ENCODE measurements at regions not wholly inside any gene's neighbourhood (a gene's known extent, or its start where the extent isn't known, plus 50 kb on each side); places are given as distances from the start of the nearest gene placed in this dataset.

- TF ChIP-seq RBM17 (IDR thresholded peaks at IDR 0.05; ENCODE audit: borderline replicate concordance, low read depth, low read length) (no peak), BCLAF1 (IDR thresholded peaks at IDR 0.05; ENCODE audit: borderline replicate concordance in 1 of 2, control insufficient read depth in 1 of 2, low read depth in 2 of 2, low read length in 1 of 2) (no peak), ARHGAP35 (IDR thresholded peaks at IDR 0.05; ENCODE audit: partially characterized antibody) (no peak), PKNOX1 (IDR thresholded peaks at IDR 0.05) (no peak), SUPT5H (IDR thresholded peaks at IDR 0.05) (no peak), SMARCB1 (IDR thresholded peaks at IDR 0.05; ENCODE audit: insufficient read length, low read depth) (no peak), MCM2 (IDR thresholded peaks at IDR 0.05; ENCODE audit: low read depth) (no peak), POLR2AphosphoS2 (IDR thresholded peaks at IDR 0.05; ENCODE audit: low read length) (no peak), FOXK1 (CRISPR knock-in tag; IDR thresholded peaks at IDR 0.05; ENCODE audit: borderline replicate concordance) (no peak), LCOR (CRISPR knock-in tag; IDR thresholded peaks at IDR 0.05) (no peak), ZKSCAN3 (CRISPR knock-in tag; IDR thresholded peaks at IDR 0.05) (no peak), SFPQ (IDR thresholded peaks at IDR 0.05; ENCODE audit: low read depth, low read length) (no peak), ZSCAN32 (CRISPR knock-in tag; IDR thresholded peaks at IDR 0.05) (no peak), KAT7 (CRISPR knock-in tag; IDR thresholded peaks at IDR 0.05; ENCODE audit: borderline replicate concordance) (no peak)
- TF ChIP-seq, protein P1, sequence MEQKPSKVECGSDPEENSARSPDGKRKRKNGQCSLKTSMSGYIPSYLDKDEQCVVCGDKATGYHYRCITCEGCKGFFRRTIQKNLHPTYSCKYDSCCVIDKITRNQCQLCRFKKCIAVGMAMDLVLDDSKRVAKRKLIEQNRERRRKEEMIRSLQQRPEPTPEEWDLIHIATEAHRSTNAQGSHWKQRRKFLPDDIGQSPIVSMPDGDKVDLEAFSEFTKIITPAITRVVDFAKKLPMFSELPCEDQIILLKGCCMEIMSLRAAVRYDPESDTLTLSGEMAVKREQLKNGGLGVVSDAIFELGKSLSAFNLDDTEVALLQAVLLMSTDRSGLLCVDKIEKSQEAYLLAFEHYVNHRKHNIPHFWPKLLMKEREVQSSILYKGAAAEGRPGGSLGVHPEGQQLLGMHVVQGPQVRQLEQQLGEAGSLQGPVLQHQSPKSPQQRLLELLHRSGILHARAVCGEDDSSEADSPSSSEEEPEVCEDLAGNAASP (IDR thresholded peaks at IDR 0.05), result no peak
- TF ChIP-seq, protein P2, sequence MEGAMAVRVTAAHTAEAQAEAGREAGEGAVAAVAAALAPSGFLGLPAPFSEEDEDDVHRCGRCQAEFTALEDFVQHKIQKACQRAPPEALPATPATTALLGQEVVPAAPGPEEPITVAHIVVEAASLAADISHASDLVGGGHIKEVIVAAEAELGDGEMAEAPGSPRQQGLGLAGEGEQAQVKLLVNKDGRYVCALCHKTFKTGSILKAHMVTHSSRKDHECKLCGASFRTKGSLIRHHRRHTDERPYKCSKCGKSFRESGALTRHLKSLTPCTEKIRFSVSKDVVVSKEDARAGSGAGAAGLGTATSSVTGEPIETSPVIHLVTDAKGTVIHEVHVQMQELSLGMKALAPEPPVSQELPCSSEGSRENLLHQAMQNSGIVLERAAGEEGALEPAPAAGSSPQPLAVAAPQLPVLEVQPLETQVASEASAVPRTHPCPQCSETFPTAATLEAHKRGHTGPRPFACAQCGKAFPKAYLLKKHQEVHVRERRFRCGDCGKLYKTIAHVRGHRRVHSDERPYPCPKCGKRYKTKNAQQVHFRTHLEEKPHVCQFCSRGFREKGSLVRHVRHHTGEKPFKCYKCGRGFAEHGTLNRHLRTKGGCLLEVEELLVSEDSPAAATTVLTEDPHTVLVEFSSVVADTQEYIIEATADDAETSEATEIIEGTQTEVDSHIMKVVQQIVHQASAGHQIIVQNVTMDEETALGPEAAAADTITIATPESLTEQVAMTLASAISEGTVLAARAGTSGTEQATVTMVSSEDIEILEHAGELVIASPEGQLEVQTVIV (CRISPR knock-in tag; IDR thresholded peaks at IDR 0.05; ENCODE audit: borderline replicate concordance), result no peak
Observed at GRCh38 chr2:215793747-215794595, 219.4 kb downstream of the MREG start (continued).
